ENCODE measurements at regions not wholly inside any gene's neighbourhood (a gene's known extent, or its start where the extent isn't known, plus 50 kb on each side); places are given as distances from the start of the nearest gene placed in this dataset.

DNA sequence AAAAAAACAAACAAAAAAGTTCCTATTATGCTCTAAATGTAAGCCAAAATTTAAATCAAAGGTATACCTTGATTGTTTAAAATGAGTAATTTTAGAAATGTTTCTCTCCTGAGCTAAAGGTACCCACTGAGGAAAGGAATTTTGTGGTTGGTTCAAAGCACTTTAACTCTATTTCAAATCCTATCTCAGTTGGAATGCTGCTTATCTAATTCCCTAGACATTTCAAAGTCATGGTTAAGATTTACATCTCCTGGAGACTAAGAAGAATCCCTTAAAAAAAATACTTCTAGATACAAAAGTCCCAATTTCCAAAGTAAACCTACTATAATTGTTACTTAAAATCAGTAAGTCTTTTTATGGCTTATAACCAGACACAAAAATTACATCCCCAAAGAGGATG, 830.7 kb downstream of the GRID1 start:
- BruUV-seq (replicated peaks), result no TSS peak
- CTCF ChIA-PET, result no interaction called here
- Mint-ChIP-seq H3K27ac (ENCODE audit: unreplicated experiment) (no peak overlapping the region), H3K4me1 (ENCODE audit: low read depth, unreplicated experiment) (peaks cover 16% of the 10 kb centered on the region), H3K4me3 (ENCODE audit: low read depth, unreplicated experiment) (no peak overlapping the region), H3K27me3 (ENCODE audit: unreplicated experiment) (no peaks in the 10 kb centered on the region), H3K9me3 (ENCODE audit: low read depth, unreplicated experiment) (peaks cover 3% of the 10 kb centered on the region), H3K36me3 (ENCODE audit: insufficient read depth, unreplicated experiment) (no peaks in the 10 kb centered on the region)
- no peak for DNase-seq
- intact Hi-C loops (cut with micrococcal nuclease; ENCODE audit: unreplicated experiment), result no loop called here
- TF ChIP-seq, protein P1, sequence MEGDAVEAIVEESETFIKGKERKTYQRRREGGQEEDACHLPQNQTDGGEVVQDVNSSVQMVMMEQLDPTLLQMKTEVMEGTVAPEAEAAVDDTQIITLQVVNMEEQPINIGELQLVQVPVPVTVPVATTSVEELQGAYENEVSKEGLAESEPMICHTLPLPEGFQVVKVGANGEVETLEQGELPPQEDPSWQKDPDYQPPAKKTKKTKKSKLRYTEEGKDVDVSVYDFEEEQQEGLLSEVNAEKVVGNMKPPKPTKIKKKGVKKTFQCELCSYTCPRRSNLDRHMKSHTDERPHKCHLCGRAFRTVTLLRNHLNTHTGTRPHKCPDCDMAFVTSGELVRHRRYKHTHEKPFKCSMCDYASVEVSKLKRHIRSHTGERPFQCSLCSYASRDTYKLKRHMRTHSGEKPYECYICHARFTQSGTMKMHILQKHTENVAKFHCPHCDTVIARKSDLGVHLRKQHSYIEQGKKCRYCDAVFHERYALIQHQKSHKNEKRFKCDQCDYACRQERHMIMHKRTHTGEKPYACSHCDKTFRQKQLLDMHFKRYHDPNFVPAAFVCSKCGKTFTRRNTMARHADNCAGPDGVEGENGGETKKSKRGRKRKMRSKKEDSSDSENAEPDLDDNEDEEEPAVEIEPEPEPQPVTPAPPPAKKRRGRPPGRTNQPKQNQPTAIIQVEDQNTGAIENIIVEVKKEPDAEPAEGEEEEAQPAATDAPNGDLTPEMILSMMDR (IDR thresholded peaks at IDR 0.05; ENCODE audit: unreplicated experiment), result no peak

DNA sequence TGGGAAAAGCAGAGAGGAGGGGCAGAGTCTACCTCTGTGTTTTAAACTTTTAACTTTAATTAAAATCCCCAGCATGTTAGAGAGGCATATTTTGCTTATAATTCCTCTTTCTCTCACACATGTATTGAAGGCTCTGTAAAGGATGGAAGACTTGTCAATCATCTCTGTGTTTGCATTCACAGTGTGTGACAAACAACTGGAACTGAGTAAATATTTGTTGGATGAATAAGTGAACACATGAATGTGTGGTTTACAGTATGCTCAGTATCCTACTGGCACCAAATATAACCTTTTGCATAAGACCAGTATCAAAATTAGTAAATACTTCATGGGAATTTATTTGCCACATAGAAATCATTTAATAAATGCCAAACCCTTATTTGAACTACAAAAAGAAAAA, 829.0 kb downstream of the GRID1 start:
- Mint-ChIP-seq H3K4me1 (ENCODE audit: low read depth, unreplicated experiment) (peaks cover 8% of the 10 kb centered on the region), H3K4me3 (ENCODE audit: low read depth, unreplicated experiment) (no peak overlapping the region), H3K36me3 (ENCODE audit: insufficient read depth, unreplicated experiment) (no peaks in the 10 kb centered on the region), H3K9me3 (ENCODE audit: low read depth, unreplicated experiment) (peaks cover 3% of the 10 kb centered on the region), H3K27me3 (ENCODE audit: unreplicated experiment) (no peaks in the 10 kb centered on the region), H3K27ac (ENCODE audit: unreplicated experiment) (no peak overlapping the region)
- TF ChIP-seq, protein P1 (IDR thresholded peaks at IDR 0.05; ENCODE audit: unreplicated experiment), result no peak
- CTCF ChIA-PET, result no interaction called here
- no peak for DNase-seq
- no TSS peak for BruUV-seq (replicated peaks)
- intact Hi-C loops (cut with micrococcal nuclease; ENCODE audit: unreplicated experiment), result no loop called here

DNA sequence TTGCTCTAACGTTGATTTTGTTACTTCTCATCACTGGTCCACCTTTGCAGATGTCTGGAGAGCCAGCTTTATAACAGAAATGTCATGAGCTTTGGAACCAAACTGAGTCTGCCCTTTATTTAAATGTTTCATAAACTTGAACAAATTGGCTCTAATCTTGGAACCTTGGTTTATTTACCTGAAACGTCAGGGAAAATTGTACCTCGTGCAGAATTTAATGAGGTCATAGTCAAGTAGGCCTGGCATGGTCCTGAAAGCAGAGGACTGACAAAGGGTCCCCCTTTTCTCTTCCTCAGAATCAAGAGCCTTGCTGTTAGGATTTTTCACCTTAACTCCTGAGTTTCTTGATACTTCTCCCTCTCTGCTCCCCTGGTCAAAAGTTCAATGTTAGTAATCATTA, 828.0 kb downstream of the GRID1 start:
- DNase-seq, result no peak
- Mint-ChIP-seq H3K27ac (ENCODE audit: unreplicated experiment) (no peak overlapping the region), H3K9me3 (ENCODE audit: low read depth, unreplicated experiment) (peaks cover 3% of the 10 kb centered on the region), H3K27me3 (ENCODE audit: unreplicated experiment) (no peaks in the 10 kb centered on the region), H3K36me3 (ENCODE audit: insufficient read depth, unreplicated experiment) (no peaks in the 10 kb centered on the region), H3K4me1 (ENCODE audit: low read depth, unreplicated experiment) (no peaks in the 10 kb centered on the region), H3K4me3 (ENCODE audit: low read depth, unreplicated experiment) (no peak overlapping the region)
- intact Hi-C loops (cut with micrococcal nuclease; ENCODE audit: unreplicated experiment), result no loop called here
- BruUV-seq (replicated peaks), result no TSS peak
- CTCF ChIA-PET, result no interaction called here
- TF ChIP-seq, protein P1 (IDR thresholded peaks at IDR 0.05; ENCODE audit: unreplicated experiment), result no peak

DNA sequence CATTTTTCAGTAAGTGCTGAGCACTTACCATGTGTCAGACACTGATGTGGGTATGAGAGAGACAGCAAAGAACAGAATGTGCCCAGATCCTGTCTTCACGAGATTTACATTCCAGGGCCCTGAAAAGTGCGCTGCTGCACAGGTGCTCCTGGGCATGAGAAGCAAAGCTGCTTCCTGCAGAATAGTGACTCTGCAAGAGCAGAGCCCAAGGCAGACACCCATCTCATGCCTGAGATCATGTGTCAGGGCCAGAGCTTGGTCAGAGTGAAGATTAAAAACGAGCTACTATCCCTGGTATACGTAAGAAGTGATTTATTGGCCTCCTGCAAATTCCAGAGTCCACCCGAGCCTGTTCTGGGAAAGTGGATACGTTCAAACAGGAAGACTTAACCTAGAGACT, 824.4 kb downstream of the GRID1 start:
- TF ChIP-seq, protein P1 (IDR thresholded peaks at IDR 0.05; ENCODE audit: unreplicated experiment), result no peak
- Mint-ChIP-seq H3K9me3 (ENCODE audit: low read depth, unreplicated experiment) (no peaks in the 10 kb centered on the region), H3K36me3 (ENCODE audit: insufficient read depth, unreplicated experiment) (no peaks in the 10 kb centered on the region), H3K27ac (ENCODE audit: unreplicated experiment) (no peak overlapping the region), H3K4me1 (ENCODE audit: low read depth, unreplicated experiment) (no peaks in the 10 kb centered on the region), H3K4me3 (ENCODE audit: low read depth, unreplicated experiment) (no peak overlapping the region), H3K27me3 (ENCODE audit: unreplicated experiment) (no peaks in the 10 kb centered on the region)
- no peak for DNase-seq
- intact Hi-C loops (cut with micrococcal nuclease; ENCODE audit: unreplicated experiment), result loop anchor here (10.0 kb wide), 1 partner anchor 823 kb away; the partner anchor contains the start of gene GRID1
- CTCF ChIA-PET, result no interaction called here
- BruUV-seq (replicated peaks), result no TSS peak
